NCI-H510A treated with DMSO at 0.1 percent for 48 hours (cell line): ENCODE measurements at regions not wholly inside any gene's neighbourhood (a gene's known extent, or its start where the extent isn't known, plus 50 kb on each side); places are given as distances from the start of the nearest gene placed in this dataset.

Experiments
- DNase-seq: peaks from one replicate; lab custom pipeline; 2025; lab: John Stamatoyannopoulos, UW

GRCh38 chr11:16440136-16440535 lies 83.8 kb upstream of the SOX6 start:
- DNase-seq = peak; percentile 2

- DNase-seq = no peak
Observed at GRCh38 chr11:16434036-16434435, 77.7 kb upstream of the SOX6 start.

DNA sequence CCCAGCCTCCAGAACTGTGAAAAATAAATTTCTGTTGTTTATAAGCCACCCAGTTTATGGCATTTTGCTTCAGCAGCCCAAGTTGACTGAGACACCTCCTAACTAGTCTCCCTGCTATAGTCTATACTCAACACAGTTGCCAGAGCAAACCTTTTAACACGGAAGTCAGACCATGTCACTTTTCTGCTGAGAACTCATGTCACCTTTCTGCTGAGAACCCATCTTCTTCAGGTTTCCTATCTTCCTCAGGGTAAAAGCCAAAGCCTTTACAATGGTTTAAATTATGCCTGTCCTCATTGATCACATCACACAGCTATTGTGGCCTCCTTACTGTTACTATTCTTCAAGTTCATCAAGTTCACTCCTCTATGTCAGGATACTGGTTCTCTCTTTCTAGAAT lies 74.3 kb upstream of the SOX6 start:
- DNase-seq = no peak

DNA sequence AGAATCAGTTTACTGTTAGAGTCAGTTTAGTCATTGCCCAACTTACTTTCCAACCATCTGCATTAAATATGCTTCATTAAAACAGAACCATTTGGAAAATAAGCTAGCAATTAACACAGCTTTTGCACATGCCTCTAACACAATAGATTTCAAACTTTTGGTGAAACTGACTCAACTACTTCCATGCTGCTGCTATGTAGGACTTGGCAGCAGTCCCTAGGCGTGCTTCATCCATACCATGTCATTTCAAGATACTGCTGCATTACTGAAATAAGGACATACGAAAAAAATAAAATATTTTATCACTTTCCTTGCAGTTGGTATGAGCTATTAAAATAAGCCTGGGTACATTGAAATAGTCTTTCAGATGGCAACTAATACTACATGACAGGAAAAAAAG lies 65.5 kb upstream of the SOX6 start:
- DNase-seq = no peak

DNA sequence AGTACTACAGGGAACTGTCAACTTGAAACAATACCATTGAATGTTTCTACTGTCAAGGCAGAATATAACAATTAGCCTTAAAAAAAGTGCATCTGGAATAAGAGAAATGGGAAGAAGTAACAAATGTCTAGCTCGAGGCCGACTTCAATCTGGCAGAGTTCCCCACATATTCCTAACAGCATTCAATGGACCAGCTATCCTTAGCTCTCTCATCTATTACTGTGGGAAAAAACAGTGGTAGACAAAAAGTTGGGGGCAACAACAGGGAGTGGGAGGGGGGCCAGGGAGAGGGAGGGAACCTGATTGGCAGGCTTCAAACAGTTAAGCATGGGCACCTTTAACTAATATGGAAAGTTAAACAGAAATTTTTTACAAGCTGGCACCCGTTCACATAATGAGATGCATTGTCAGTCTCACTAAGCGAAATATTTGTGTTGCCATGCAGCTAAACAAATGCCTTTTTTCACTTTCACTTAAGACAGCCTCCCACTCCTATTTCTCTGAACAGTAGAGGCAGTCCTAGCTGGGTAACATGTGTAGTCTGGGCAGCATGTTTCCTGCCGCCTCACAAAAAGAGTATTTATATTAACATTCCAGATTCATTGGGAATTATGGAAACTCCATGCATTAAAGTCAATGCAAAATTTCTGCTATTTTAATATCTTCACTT lies 62.2 kb upstream of the SOX6 start:
- no peak for DNase-seq

- DNase-seq = no peak
Observed at GRCh38 chr11:16412525-16413172, 56.3 kb upstream of the SOX6 start.

- no peak for DNase-seq
Observed at GRCh38 chr11:16410479-16410878, 54.1 kb upstream of the SOX6 start.

GRCh38 chr11:16408619-16409018 lies 52.3 kb upstream of the SOX6 start:
- no peak for DNase-seq

GRCh38 chr11:16406226-16406625 lies 49.9 kb upstream of the SOX6 start:
- DNase-seq = no peak
